Spleen (tissue), 11 donors: ENCODE measurements at regions not wholly inside any gene's neighbourhood (a gene's known extent, or its start where the extent isn't known, plus 50 kb on each side); places are given as distances from the start of the nearest gene placed in this dataset.
A peak's percentile ranks its signal among the peaks of the same experiment; 100 is the strongest.

Source experiments
- DNase-seq: peaks from one replicate; pipeline ENCODE4 v3.0.0-alpha.2; 2020
- H3K27ac ChIP-seq, 8 donors: fragments of 200-600 bp; sonication (generic) in 7 of 8; 1 replicate in 4 of 8; 2 replicates in 4 of 8; pipeline versions ENCODE4 v1.5.0 to v1.8.0; 2016 to 2021; ENCODE audit warnings: inconsistent platforms in 4 of 8, mild to moderate bottlenecking in 4 of 8, moderate library complexity in 1 of 8
- H3K27me3 ChIP-seq, 7 donors: fragments of 200-600 bp; sonication (generic) in 6 of 7; replicated peaks in 1 of 7; 1 replicate in 4 of 7; 2 replicates in 3 of 7; pipeline versions ENCODE4 v1.5.0 to v1.8.0; 2016 to 2021; ENCODE audit warnings: inconsistent platforms in 3 of 7, mild to moderate bottlenecking in 1 of 7
- H3K36me3 ChIP-seq, 6 donors: fragments of 200-600 bp; sonication (generic) in 5 of 6; 1 replicate in 4 of 6; 2 replicates in 2 of 6; pipeline versions ENCODE4 v1.5.0 to v1.8.0; 2016 to 2021; ENCODE audit warnings: inconsistent platforms in 2 of 6
- H3K4me1 ChIP-seq, 6 donors: fragments of 200-600 bp; sonication (generic) in 5 of 6; 1 replicate in 3 of 6; 2 replicates in 3 of 6; pipeline versions ENCODE4 v1.5.0 to v1.8.0; 2016 to 2021; ENCODE audit warnings: inconsistent platforms in 3 of 6
- H3K4me3 ChIP-seq, 8 donors: fragments of 200-600 bp; sonication (generic) in 7 of 8; 1 replicate in 4 of 8; 2 replicates in 4 of 8; pipeline versions ENCODE4 v1.5.0 to v1.8.0; 2016 to 2021; ENCODE audit warnings: inconsistent platforms in 4 of 8, mild to moderate bottlenecking in 4 of 8, moderate library complexity in 2 of 8
- H3K9me3 ChIP-seq, 8 donors: fragments of 200-600 bp; sonication (generic) in 7 of 8; 1 replicate in 4 of 8; 2 replicates in 4 of 8; pipeline versions ENCODE4 v1.5.0 to v1.8.0; 2016 to 2021; ENCODE audit warnings: inconsistent platforms in 4 of 8
- CTCF ChIP-seq, 11 experiments: fragments of 200-600 bp in 7 of 11; fragments of 450-650 bp in 4 of 11; sonication (generic) in 4 of 11; IDR thresholded peaks in 8 of 11; conservative IDR thresholded peaks in 3 of 11; 1 replicate in 7 of 11; 2 replicates in 4 of 11; pipeline versions ENCODE4 v1.4.0 to v1.8.0; 2016 to 2021; ENCODE audit warnings: antibody characterized with exemption in 11 of 11, inconsistent platforms in 4 of 11, mild to moderate bottlenecking in 1 of 11
- POLR2A ChIP-seq, 3 donors: fragments of 450-650 bp; IDR thresholded peaks; one replicate each; pipeline ENCODE4 v1.5.1; 2017; ENCODE audit warnings: antibody characterized with exemption in 3 of 3, mild to moderate bottlenecking in 1 of 3
- POLR2AphosphoS5 ChIP-seq, 3 donors: sonication (generic); formaldehyde crosslinking; IDR thresholded peaks; one replicate each; pipeline ENCODE4 v1.5.1; 2017; ENCODE audit warnings: antibody characterized with exemption in 3 of 3
- WGBS, 5 donors: extraction: QIAGEN DNeasy Blood & Tissue Kit in 3 of 5; methylation state at CpG; one replicate each; pipeline versions ENCODE4 v1.1.5 to v1.1.7; 2013 to 2018; 5-methylcytosine and 5-hydroxymethylcytosine counted together
- intact Hi-C: fragments of 100-400 bp; cut with DNase I; formaldehyde crosslinking; loops from one replicate; pipeline ENCODE4 v1.15.0; 2023; ENCODE audit warnings: low total_unique reads
- donor health status: healthy with polysubstance abuse.
- donor health status: DM: no; HTN: no; CAD: no; lungs with moderate emphysema.
- donor health status: DM: no; HTN: no; CAD: no.
- donor health status: Bipolar disorder and iron deficiency.
- donor health status: healthy.
- donor health status: DM: no; HTN: no; CAD: no.
- donor health status: DM: yes; HTN: yes; CAD: no.

GRCh38 chr14:106872611-106873446, 1346.4 kb downstream of the TMEM121 start:
- no peak overlapping the region for H3K27ac ChIP-seq
- intact Hi-C loops = no loop called here
- H3K9me3 ChIP-seq = no peaks in the 10 kb centered on the region
- peaks cover 0 to 37% (median 3%) of the 10 kb centered on the region in 7 donors for H3K27me3 ChIP-seq
- TF ChIP-seq CTCF (IDR thresholded peaks at IDR 0.05 in 8 of 11, conservative IDR thresholded peaks at IDR 0.05 in 3 of 11) (peak; percentile 56 to 91 (median 80)), POLR2AphosphoS5 (IDR thresholded peaks at IDR 0.05) (peak in 2 of 3 donors; percentile 42 to 68), POLR2A (IDR thresholded peaks at IDR 0.05) (no peak)
- peak; percentile 94 for DNase-seq
- WGBS, 5 donors = 18 to 37% (median 22%) methylated on average over 23 of the region's 23 CpGs
- H3K4me1 ChIP-seq = peaks cover 0 to 37% (median 9%) of the 10 kb centered on the region in 6 donors
- no peaks in the 10 kb centered on the region for H3K36me3 ChIP-seq
- H3K4me3 ChIP-seq = peak overlapping the region in 2 of 8 donors; percentile 5 to 56

- peaks cover 0 to 52% (median 3%) of the 10 kb centered on the region in 7 donors for H3K27me3 ChIP-seq
- WGBS, 5 donors = 11 to 36% (median 25%) methylated on average over 3 to 4 of the region's 4 CpGs
- no peaks in the 10 kb centered on the region for H3K9me3 ChIP-seq
- no peaks in the 10 kb centered on the region for H3K36me3 ChIP-seq
- DNase-seq = no peak
- H3K27ac ChIP-seq = no peak overlapping the region
- peaks cover 0 to 37% (median 9%) of the 10 kb centered on the region in 6 donors for H3K4me1 ChIP-seq
- no peak overlapping the region for H3K4me3 ChIP-seq
- TF ChIP-seq POLR2AphosphoS5 (IDR thresholded peaks at IDR 0.05) (no peak), CTCF (IDR thresholded peaks at IDR 0.05 in 8 of 11, conservative IDR thresholded peaks at IDR 0.05 in 3 of 11) (no peak), POLR2A (IDR thresholded peaks at IDR 0.05) (no peak)
- intact Hi-C loops = no loop called here
Observed at GRCh38 chr14:106874350-106874749, 1348.0 kb downstream of the TMEM121 start.

GRCh38 chr14:106875503-106875902, 1349.1 kb downstream of the TMEM121 start:
- intact Hi-C loops = no loop called here
- TF ChIP-seq POLR2A (IDR thresholded peaks at IDR 0.05) = no peak
- TF ChIP-seq CTCF (IDR thresholded peaks at IDR 0.05 in 8 of 11, conservative IDR thresholded peaks at IDR 0.05 in 3 of 11) = peak in 6 of 11 experiments; percentile 18 to 64 (median 46)
- no peak for TF ChIP-seq POLR2AphosphoS5 (IDR thresholded peaks at IDR 0.05)
- H3K36me3 ChIP-seq = no peaks in the 10 kb centered on the region
- peaks cover 0 to 37% (median 9%) of the 10 kb centered on the region in 6 donors for H3K4me1 ChIP-seq
- peaks cover 0 to 51% (median 3%) of the 10 kb centered on the region in 7 donors for H3K27me3 ChIP-seq
- H3K4me3 ChIP-seq = no peak overlapping the region
- 9 to 32% (median 14%) methylated on average over 4 of the region's 4 CpGs for WGBS, 5 donors
- no peak overlapping the region for H3K27ac ChIP-seq
- DNase-seq = peak; percentile 81
- no peaks in the 10 kb centered on the region for H3K9me3 ChIP-seq

GRCh38 chr14:106876711-106877110, 1350.3 kb downstream of the TMEM121 start:
- Histone ChIP-seq H3K36me3 (no peaks in the 10 kb centered on the region), H3K4me1 (peaks cover 0 to 37% (median 9%) of the 10 kb centered on the region in 6 donors), H3K27ac (no peak overlapping the region), H3K9me3 (no peaks in the 10 kb centered on the region), H3K27me3 (peaks cover 0 to 41% (median 3%) of the 10 kb centered on the region in 7 donors), H3K4me3 (no peak overlapping the region)
- 51 to 62% (median 59%) methylated on average over 3 of the region's 3 CpGs for WGBS, 5 donors
- TF ChIP-seq POLR2AphosphoS5 (IDR thresholded peaks at IDR 0.05) = no peak
- TF ChIP-seq POLR2A (IDR thresholded peaks at IDR 0.05) = no peak
- TF ChIP-seq CTCF (IDR thresholded peaks at IDR 0.05 in 8 of 11, conservative IDR thresholded peaks at IDR 0.05 in 3 of 11) = no peak
- intact Hi-C loops = no loop called here
- DNase-seq = no peak
